ENCODE measurements at regions not wholly inside any gene's neighbourhood (a gene's known extent, or its start where the extent isn't known, plus 50 kb on each side); places are given as distances from the start of the nearest gene placed in this dataset.

DNA sequence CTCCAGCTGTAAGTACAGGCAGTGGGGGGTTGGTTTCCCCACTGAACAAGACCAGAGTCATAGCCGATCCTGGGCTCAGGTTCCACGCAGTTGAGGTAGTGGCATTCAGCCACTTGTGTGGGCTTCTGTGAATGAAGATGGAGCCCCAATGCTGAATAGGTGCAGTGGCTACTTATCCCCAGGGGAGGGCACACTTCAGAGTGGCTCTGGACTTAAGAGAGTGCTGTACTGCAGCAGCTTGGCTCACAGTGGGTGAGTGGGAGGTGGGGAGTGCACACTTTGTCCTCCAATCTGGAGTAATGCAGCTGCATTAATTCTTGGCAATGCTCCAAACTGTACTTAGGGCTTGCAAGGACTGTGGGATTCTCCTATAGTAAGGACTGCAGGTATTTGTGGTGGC is 81.9 kb downstream of the BUB3 start:
- TF ChIP-seq CTCF (IDR thresholded peaks at IDR 0.05; ENCODE audit: unreplicated experiment): no peak
- DNase-seq (ENCODE audit: low spot score, unreplicated experiment): no peak
- no peaks in the 10 kb centered on the region for H3K27me3 Mint-ChIP-seq
- no peak overlapping the region for H3K4me3 Mint-ChIP-seq (ENCODE audit: low read depth)
- H3K36me3 Mint-ChIP-seq (ENCODE audit: insufficient read depth): peaks cover 2% of the 10 kb centered on the region
- no peak overlapping the region for H3K27ac Mint-ChIP-seq
- no peaks in the 10 kb centered on the region for H3K4me1 Mint-ChIP-seq (ENCODE audit: low read depth)
- H3K9me3 Mint-ChIP-seq (ENCODE audit: low read depth): peaks cover 9% of the 10 kb centered on the region

DNA sequence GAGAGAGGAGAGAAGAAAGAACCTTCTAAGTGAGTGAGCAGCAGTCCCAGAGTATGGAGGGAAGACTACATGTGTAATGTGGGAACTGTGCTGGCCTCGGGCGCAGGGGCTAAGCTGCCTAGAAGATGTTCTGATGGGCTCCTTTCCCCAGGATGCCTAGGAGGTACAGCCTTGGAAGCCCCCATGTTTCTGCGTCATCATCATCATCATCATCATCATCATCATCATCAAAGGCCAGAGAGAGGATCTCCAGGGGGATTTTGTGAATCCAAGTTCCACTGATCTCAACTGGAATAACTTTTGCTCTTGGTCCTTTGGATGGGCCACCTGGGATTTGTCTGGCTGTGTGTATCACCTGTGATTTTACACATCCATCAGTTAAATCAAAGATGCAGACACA is 86.0 kb downstream of the BUB3 start:
- no peak for TF ChIP-seq CTCF (IDR thresholded peaks at IDR 0.05; ENCODE audit: unreplicated experiment)
- H3K9me3 Mint-ChIP-seq (ENCODE audit: low read depth): peaks cover 2% of the 10 kb centered on the region
- no peaks in the 10 kb centered on the region for H3K4me1 Mint-ChIP-seq (ENCODE audit: low read depth)
- no peaks in the 10 kb centered on the region for H3K27me3 Mint-ChIP-seq
- H3K36me3 Mint-ChIP-seq (ENCODE audit: insufficient read depth): no peaks in the 10 kb centered on the region
- no peak overlapping the region for H3K27ac Mint-ChIP-seq
- H3K4me3 Mint-ChIP-seq (ENCODE audit: low read depth): no peak overlapping the region
- DNase-seq (ENCODE audit: low spot score, unreplicated experiment): no peak

GRCh38 chr10:123240776-123241175 is 86.6 kb downstream of the BUB3 start:
- no peak for TF ChIP-seq CTCF (IDR thresholded peaks at IDR 0.05; ENCODE audit: unreplicated experiment)
- H3K36me3 Mint-ChIP-seq (ENCODE audit: insufficient read depth): no peaks in the 10 kb centered on the region

DNA sequence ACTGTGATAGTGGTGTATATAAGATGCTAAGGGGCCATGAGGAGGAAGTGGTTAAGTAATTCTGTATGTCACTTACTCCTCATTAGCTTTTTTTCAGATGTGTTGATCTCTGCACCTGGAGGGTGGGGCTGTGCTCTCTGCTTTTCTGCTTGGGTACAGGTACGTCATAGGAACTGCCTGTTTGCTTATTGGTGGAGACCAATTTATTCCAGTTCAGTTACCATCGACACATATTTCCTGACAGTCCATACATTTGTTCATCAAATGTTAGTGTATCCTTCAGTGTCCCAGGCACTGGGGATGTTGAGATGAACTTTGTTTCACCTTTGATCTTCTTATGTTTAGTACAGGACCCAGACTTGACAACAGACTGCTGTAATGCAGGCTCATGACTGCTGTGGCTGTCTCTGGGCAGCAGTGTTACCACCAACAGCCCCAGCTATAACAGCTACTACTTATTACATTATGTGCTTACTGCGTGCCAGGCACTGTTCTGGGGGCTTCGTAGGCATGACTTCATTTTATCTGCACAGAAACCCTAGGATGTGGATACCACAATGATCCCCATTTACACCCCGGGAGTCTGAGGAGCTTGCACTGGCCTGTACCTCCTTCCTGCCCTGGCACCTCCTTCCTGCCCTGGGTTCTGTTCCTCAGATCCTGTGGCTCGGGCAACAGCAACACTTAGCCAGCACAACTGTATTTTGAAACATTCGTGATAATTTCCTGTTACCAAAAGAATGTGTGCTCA is 87.4 kb downstream of the BUB3 start:
- TF ChIP-seq CTCF (IDR thresholded peaks at IDR 0.05; ENCODE audit: unreplicated experiment): no peak
- Mint-ChIP-seq H3K27ac (no peak overlapping the region), H3K9me3 (ENCODE audit: low read depth) (no peaks in the 10 kb centered on the region), H3K27me3 (no peaks in the 10 kb centered on the region), H3K4me3 (ENCODE audit: low read depth) (no peak overlapping the region), H3K4me1 (ENCODE audit: low read depth) (no peaks in the 10 kb centered on the region), H3K36me3 (ENCODE audit: insufficient read depth) (no peaks in the 10 kb centered on the region)
- no peak for DNase-seq (ENCODE audit: low spot score, unreplicated experiment)

More at GRCh38 chr10:123240776-123241175, 86.6 kb downstream of the BUB3 start:
- no peak overlapping the region for H3K4me3 Mint-ChIP-seq (ENCODE audit: low read depth)
- H3K27me3 Mint-ChIP-seq: no peaks in the 10 kb centered on the region
- no peaks in the 10 kb centered on the region for H3K4me1 Mint-ChIP-seq (ENCODE audit: low read depth)
- no peak overlapping the region for H3K27ac Mint-ChIP-seq
- DNase-seq (ENCODE audit: low spot score, unreplicated experiment): no peak
- no peaks in the 10 kb centered on the region for H3K9me3 Mint-ChIP-seq (ENCODE audit: low read depth)

GRCh38 chr10:123244747-123245146 is 90.5 kb downstream of the BUB3 start:
- H3K27me3 Mint-ChIP-seq: no peaks in the 10 kb centered on the region
- H3K4me3 Mint-ChIP-seq (ENCODE audit: low read depth): no peak overlapping the region
- no peak for DNase-seq (ENCODE audit: low spot score, unreplicated experiment)
- TF ChIP-seq CTCF (IDR thresholded peaks at IDR 0.05; ENCODE audit: unreplicated experiment): no peak
- no peaks in the 10 kb centered on the region for H3K36me3 Mint-ChIP-seq (ENCODE audit: insufficient read depth)
- H3K4me1 Mint-ChIP-seq (ENCODE audit: low read depth): no peaks in the 10 kb centered on the region
- no peaks in the 10 kb centered on the region for H3K9me3 Mint-ChIP-seq (ENCODE audit: low read depth)
- H3K27ac Mint-ChIP-seq: no peak overlapping the region

Data from progenitor cell of endocrine pancreas (in vitro differentiated cells).